ENCODE measurements at regions not wholly inside any gene's neighbourhood (a gene's known extent, or its start where the extent isn't known, plus 50 kb on each side); places are given as distances from the start of the nearest gene placed in this dataset.

DNA sequence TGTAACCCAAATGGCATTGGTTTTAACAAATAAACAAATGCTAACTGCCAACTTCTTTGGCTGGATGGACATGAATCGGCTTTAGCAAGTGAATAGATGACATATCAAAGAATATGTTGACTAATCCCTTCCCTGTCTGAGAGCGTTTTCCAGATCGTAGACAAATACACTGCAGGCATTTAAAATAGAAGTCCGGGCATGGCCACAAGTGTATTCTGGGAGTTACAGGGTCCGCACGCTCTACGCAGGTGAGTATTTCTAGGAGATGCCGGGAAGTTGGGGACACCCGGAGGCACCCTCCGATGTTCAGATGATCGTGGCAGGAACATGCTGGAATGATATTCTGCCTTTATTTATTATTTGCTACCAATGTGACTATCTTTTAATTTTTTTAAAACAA lies 53.2 kb upstream of the ZNF536 start:
- intact Hi-C loops (cut with micrococcal nuclease), result no loop called here
- Mint-ChIP-seq H3K27me3 (ENCODE audit: low read depth) (no peaks in the 10 kb centered on the region), H3K36me3 (ENCODE audit: low read depth) (no peaks in the 10 kb centered on the region), H3K4me1 (ENCODE audit: low read depth) (no peaks in the 10 kb centered on the region), H3K27ac (no peak overlapping the region), H3K9me3 (peaks cover 4% of the 10 kb centered on the region), H3K4me3 (ENCODE audit: low read depth) (no peak overlapping the region)
- DNase-seq (ENCODE audit: low spot score), result no peak

DNA sequence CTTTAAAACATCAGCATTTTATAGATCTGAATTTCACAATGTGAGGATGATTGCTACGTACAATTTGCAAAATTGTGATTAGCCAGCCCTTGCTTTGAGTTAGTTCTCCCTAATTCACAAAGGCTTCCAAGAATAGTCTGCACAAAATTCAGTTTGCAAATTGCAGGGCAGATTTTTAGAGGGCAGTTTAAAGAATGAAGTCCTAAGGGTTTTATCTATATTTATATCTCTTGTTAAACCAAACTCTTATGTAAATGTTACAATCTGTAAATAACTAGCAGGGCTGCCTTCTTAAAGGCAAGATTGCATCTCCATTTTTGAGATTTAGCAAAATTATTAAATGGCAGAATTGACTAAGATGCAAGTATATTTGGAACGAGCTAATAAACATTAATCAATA lies 52.8 kb upstream of the ZNF536 start:
- no peak for DNase-seq (ENCODE audit: low spot score)
- Mint-ChIP-seq H3K27ac (no peak overlapping the region), H3K9me3 (peaks cover 4% of the 10 kb centered on the region), H3K36me3 (ENCODE audit: low read depth) (no peaks in the 10 kb centered on the region), H3K27me3 (ENCODE audit: low read depth) (no peaks in the 10 kb centered on the region), H3K4me3 (ENCODE audit: low read depth) (no peak overlapping the region), H3K4me1 (ENCODE audit: low read depth) (no peaks in the 10 kb centered on the region)
- intact Hi-C loops (cut with micrococcal nuclease), result no loop called here

DNA sequence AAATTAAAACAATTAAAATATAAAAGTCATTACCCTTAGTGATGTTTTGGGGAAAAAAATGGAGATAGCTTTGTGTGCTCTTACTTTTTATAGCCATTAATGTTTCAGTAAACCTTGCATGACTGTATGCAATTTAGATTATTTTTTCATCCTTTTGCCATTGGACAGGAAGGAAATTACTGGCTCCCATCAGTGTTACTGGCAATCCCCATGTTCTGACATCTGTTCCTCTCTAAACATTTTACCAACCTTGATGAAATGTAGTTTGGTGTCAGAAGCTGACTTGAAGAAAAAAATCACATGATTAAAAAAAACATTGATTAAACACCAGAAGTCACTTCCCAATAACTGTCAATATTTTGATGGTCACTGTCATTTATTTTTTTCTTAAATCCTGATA lies 52.3 kb upstream of the ZNF536 start:
- intact Hi-C loops (cut with micrococcal nuclease), result no loop called here
- DNase-seq (ENCODE audit: low spot score), result no peak
- no peaks in the 10 kb centered on the region for H3K27me3 Mint-ChIP-seq (ENCODE audit: low read depth)
- H3K9me3 Mint-ChIP-seq, result peaks cover 4% of the 10 kb centered on the region
- H3K4me3 Mint-ChIP-seq (ENCODE audit: low read depth), result no peak overlapping the region
- H3K27ac Mint-ChIP-seq, result no peak overlapping the region
- H3K4me1 Mint-ChIP-seq (ENCODE audit: low read depth), result no peaks in the 10 kb centered on the region
- no peaks in the 10 kb centered on the region for H3K36me3 Mint-ChIP-seq (ENCODE audit: low read depth)

GRCh38 chr19:30320466-30320865 lies 51.7 kb upstream of the ZNF536 start:
- DNase-seq (ENCODE audit: low spot score), result no peak
- Mint-ChIP-seq H3K9me3 (peaks cover 4% of the 10 kb centered on the region), H3K27me3 (ENCODE audit: low read depth) (no peaks in the 10 kb centered on the region), H3K27ac (no peak overlapping the region), H3K4me1 (ENCODE audit: low read depth) (no peaks in the 10 kb centered on the region), H3K36me3 (ENCODE audit: low read depth) (no peaks in the 10 kb centered on the region), H3K4me3 (ENCODE audit: low read depth) (no peak overlapping the region)
- intact Hi-C loops (cut with micrococcal nuclease), result no loop called here

DNA sequence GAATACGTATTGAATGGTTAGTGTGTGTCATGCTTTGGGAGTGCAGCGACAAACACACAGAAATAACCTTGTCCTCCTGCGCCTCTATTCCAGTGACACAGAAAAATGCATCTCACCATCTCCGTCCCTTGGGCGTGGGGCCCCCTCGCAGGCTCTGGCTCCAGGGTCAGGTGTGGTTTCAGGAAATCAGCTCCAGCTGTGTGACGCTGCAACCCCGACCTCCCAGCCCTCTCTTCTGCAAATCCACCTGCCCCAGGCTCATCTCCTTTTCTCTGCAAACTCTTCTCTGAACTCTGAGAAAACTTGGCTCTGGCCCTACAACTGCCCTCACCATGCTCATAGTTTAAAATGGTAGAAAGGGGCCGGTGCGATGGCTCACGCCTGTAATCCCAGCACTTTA lies 51.3 kb upstream of the ZNF536 start:
- Mint-ChIP-seq H3K27me3 (ENCODE audit: low read depth) (no peaks in the 10 kb centered on the region), H3K4me1 (ENCODE audit: low read depth) (no peaks in the 10 kb centered on the region), H3K27ac (no peak overlapping the region), H3K4me3 (ENCODE audit: low read depth) (no peak overlapping the region), H3K36me3 (ENCODE audit: low read depth) (no peaks in the 10 kb centered on the region), H3K9me3 (peaks cover 4% of the 10 kb centered on the region)
- intact Hi-C loops (cut with micrococcal nuclease), result no loop called here
- DNase-seq (ENCODE audit: low spot score), result no peak
